ENCODE measurements at regions not wholly inside any gene's neighbourhood (a gene's known extent, or its start where the extent isn't known, plus 50 kb on each side); places are given as distances from the start of the nearest gene placed in this dataset.

- no peak for DNase-seq (ENCODE audit: low read depth)
Measured at GRCh38 chr6:119566546-119567260, 217.1 kb upstream of the MAN1A1 start.

GRCh38 chr6:119565893-119566292 is 216.3 kb upstream of the MAN1A1 start:
- no peak for DNase-seq (ENCODE audit: low read depth)

- peak; percentile 54 for DNase-seq (ENCODE audit: low read depth)
Measured at GRCh38 chr6:119562168-119562567, 212.6 kb upstream of the MAN1A1 start.

- no peak for DNase-seq (ENCODE audit: low read depth)
Measured at GRCh38 chr6:119559586-119559985, 210.0 kb upstream of the MAN1A1 start.

GRCh38 chr6:119557239-119557638 is 207.7 kb upstream of the MAN1A1 start:
- no peak for DNase-seq (ENCODE audit: low read depth)

- DNase-seq (ENCODE audit: low read depth), result no peak
Measured at GRCh38 chr6:119552021-119552420, 202.5 kb upstream of the MAN1A1 start.

GRCh38 chr6:119547024-119547423 is 197.5 kb upstream of the MAN1A1 start:
- DNase-seq (ENCODE audit: low read depth), result no peak

- DNase-seq (ENCODE audit: low read depth), result no peak
Measured at GRCh38 chr6:119545245-119545644, 195.7 kb upstream of the MAN1A1 start.

- DNase-seq (ENCODE audit: low read depth), result no peak
Measured at GRCh38 chr6:119544325-119545175, 195.0 kb upstream of the MAN1A1 start.

GRCh38 chr6:119543332-119543731 is 193.8 kb upstream of the MAN1A1 start:
- no peak for DNase-seq (ENCODE audit: low read depth)

GRCh38 chr6:119542037-119542436 is 192.5 kb upstream of the MAN1A1 start:
- no peak for DNase-seq (ENCODE audit: low read depth)

- peak; percentile 92 for DNase-seq (ENCODE audit: low read depth)
Measured at GRCh38 chr6:119541132-119541905, 191.8 kb upstream of the MAN1A1 start.

- no peak for DNase-seq (ENCODE audit: low read depth)
Measured at GRCh38 chr6:119540417-119540816, 190.9 kb upstream of the MAN1A1 start.

GRCh38 chr6:119539066-119539746 is 189.6 kb upstream of the MAN1A1 start:
- DNase-seq (ENCODE audit: low read depth), result no peak

- DNase-seq (ENCODE audit: low read depth), result no peak
Measured at GRCh38 chr6:119536666-119537065, 187.1 kb upstream of the MAN1A1 start.

- DNase-seq (ENCODE audit: low read depth), result no peak
Measured at GRCh38 chr6:119535332-119535731, 185.8 kb upstream of the MAN1A1 start.

- DNase-seq (ENCODE audit: low read depth), result peak; percentile 43
Measured at GRCh38 chr6:119533603-119534279, 184.2 kb upstream of the MAN1A1 start.

GRCh38 chr6:119527231-119527578 is 177.6 kb upstream of the MAN1A1 start:
- no peak for DNase-seq (ENCODE audit: low read depth)

- no peak for DNase-seq (ENCODE audit: low read depth)
Measured at GRCh38 chr6:119526561-119527230, 177.1 kb upstream of the MAN1A1 start.

- DNase-seq (ENCODE audit: low read depth), result no peak
Measured at GRCh38 chr6:119524410-119524809, 174.8 kb upstream of the MAN1A1 start.

Measured in myocyte (in vitro differentiated cells).